GM23248 (cell line): ENCODE measurements at regions not wholly inside any gene's neighbourhood (a gene's known extent, or its start where the extent isn't known, plus 50 kb on each side); places are given as distances from the start of the nearest gene placed in this dataset.

Experiments used
- DNase-seq: peaks from one replicate; pipeline ENCODE4 v3.0.0-alpha.2; 2015
- H2AFZ ChIP-seq: fragments of 200-600 bp; sonication (generic); 2 replicates; pipeline ENCODE4 v1.6.1; 2016; ENCODE audit warnings: antibody characterized with exemption
- H3F3A ChIP-seq: fragments of 200-600 bp; sonication (generic); 2 replicates; pipeline ENCODE4 v1.6.1; 2016; ENCODE audit warnings: mild to moderate bottlenecking, antibody characterized with exemption, mixed run types; ENCODE audit not compliant: insufficient read depth
- H3K27ac ChIP-seq: fragments of 200-600 bp; sonication (generic); 2 replicates; pipeline ENCODE4 v1.5.1; 2016; ENCODE audit warnings: mild to moderate bottlenecking
- H3K27me3 ChIP-seq: fragments of 200-600 bp; sonication (generic); replicated peaks from 2 replicates; pipeline ENCODE4 v1.6.1; 2016; ENCODE audit warnings: mild to moderate bottlenecking; ENCODE audit not compliant: insufficient read depth
- H3K36me3 ChIP-seq: fragments of 200-600 bp; sonication (generic); 2 replicates; pipeline ENCODE4 v1.6.1; 2016; ENCODE audit warnings: low read depth, mild to moderate bottlenecking
- H3K4me1 ChIP-seq: fragments of 200-600 bp; sonication (generic); 2 replicates; pipeline ENCODE4 v1.6.1; 2016; ENCODE audit warnings: mild to moderate bottlenecking; ENCODE audit not compliant: insufficient read depth
- H3K4me2 ChIP-seq: fragments of 200-600 bp; sonication (generic); one replicate; pipeline ENCODE4 v1.6.1; 2016; ENCODE audit warnings: mild to moderate bottlenecking; ENCODE audit not compliant: unreplicated experiment
- H3K4me3 ChIP-seq: fragments of 200-600 bp; sonication (generic); 2 replicates; pipeline ENCODE4 v1.5.1; 2016; ENCODE audit warnings: mild to moderate bottlenecking
- H3K79me2 ChIP-seq: fragments of 200-600 bp; sonication (generic); 2 replicates; pipeline ENCODE4 v1.6.1; 2016; ENCODE audit warnings: mild to moderate bottlenecking; ENCODE audit not compliant: insufficient read depth
- H3K9ac ChIP-seq: fragments of 200-600 bp; sonication (generic); 2 replicates; pipeline ENCODE4 v1.6.1; 2016; ENCODE audit warnings: mild to moderate bottlenecking
- H3K9me2 ChIP-seq: fragments of 200-600 bp; sonication (generic); 2 replicates; pipeline ENCODE4 v1.6.1; 2016; ENCODE audit warnings: mixed run types, mild to moderate bottlenecking, moderate library complexity; ENCODE audit not compliant: insufficient read depth
- H3K9me3 ChIP-seq: fragments of 200-600 bp; sonication (generic); one replicate; pipeline ENCODE4 v1.6.1; 2017; ENCODE audit warnings: low read depth
- H4K20me1 ChIP-seq: fragments of 200-600 bp; sonication (generic); 2 replicates; pipeline ENCODE4 v1.6.0; 2016; ENCODE audit not compliant: insufficient read depth
- EZH2 ChIP-seq: fragments of 200-600 bp; sonication (generic); IDR thresholded peaks from 2 replicates; pipeline ENCODE4 v1.6.1; 2018; ENCODE audit warnings: antibody characterized with exemption, mild to moderate bottlenecking; ENCODE audit not compliant: insufficient read depth, poor library complexity, severe bottlenecking
- EZH2phosphoT487 ChIP-seq: fragments of 200-600 bp; sonication (generic); IDR thresholded peaks from 2 replicates; pipeline ENCODE4 v1.6.1; 2018; ENCODE audit warnings: antibody characterized with exemption, moderate library complexity, mild to moderate bottlenecking, low read depth; ENCODE audit not compliant: insufficient read depth
- WGBS, 2 experiments: methylation state at CpG; one replicate each; pipeline ENCODE4 v1.1.6; 2015 to 2017; ENCODE audit warnings: low lambda C conversion rate in 2 of 2, low coverage in 1 of 2; ENCODE audit errors: missing lambda C conversion rate in 2 of 2; 5-methylcytosine and 5-hydroxymethylcytosine counted together
- in situ Hi-C: fragments of 300-500 bp; cut with MboI; formaldehyde crosslinking; loops from 2 replicates; pipeline ENCODE4 v1.15.0; 2020

DNA sequence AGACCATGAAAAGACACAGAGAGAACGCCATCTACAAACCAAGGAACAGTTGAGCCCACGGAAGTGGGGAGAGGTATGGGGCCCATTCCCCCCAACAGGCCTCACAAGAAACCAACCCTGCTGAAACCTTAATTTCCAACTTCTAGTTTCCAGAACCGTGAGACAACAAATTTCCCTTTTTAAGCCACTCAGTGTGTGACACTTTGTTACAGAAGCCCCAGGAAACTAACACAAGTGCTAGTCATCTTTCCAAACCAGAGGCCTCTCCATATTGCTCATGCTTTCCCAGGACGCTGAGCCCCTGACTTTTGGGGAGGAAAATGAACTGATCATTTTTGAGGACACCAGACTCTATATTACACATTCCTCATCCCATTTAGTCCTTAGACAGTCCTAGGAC, 186.8 kb downstream of the NUFIP1 start:
- WGBS, 2 experiments = 83 to 85% methylated on average over 4 of the region's 4 CpGs
- H3F3A ChIP-seq = no peaks in the 10 kb centered on the region
- H3K9me2 ChIP-seq = no peaks in the 10 kb centered on the region
- H3K4me2 ChIP-seq = no peak overlapping the region
- H2AFZ ChIP-seq = peak overlapping the region; percentile 41; the same call in 1 of the 2 replicates
- peaks cover 8% of the 10 kb centered on the region for H3K4me1 ChIP-seq
- no peak overlapping the region for H3K9ac ChIP-seq
- no peak overlapping the region for H3K4me3 ChIP-seq
- no peaks in the 10 kb centered on the region for H3K9me3 ChIP-seq
- H4K20me1 ChIP-seq = no peaks in the 10 kb centered on the region
- in situ Hi-C loops = no loop called here
- no peak for DNase-seq
- no peaks in the 10 kb centered on the region for H3K36me3 ChIP-seq
- H3K79me2 ChIP-seq = no peaks in the 10 kb centered on the region
- H3K27me3 ChIP-seq = no peaks in the 10 kb centered on the region
- H3K27ac ChIP-seq = no peak overlapping the region
- TF ChIP-seq EZH2phosphoT487 (no peak), EZH2 (no peak)

DNA sequence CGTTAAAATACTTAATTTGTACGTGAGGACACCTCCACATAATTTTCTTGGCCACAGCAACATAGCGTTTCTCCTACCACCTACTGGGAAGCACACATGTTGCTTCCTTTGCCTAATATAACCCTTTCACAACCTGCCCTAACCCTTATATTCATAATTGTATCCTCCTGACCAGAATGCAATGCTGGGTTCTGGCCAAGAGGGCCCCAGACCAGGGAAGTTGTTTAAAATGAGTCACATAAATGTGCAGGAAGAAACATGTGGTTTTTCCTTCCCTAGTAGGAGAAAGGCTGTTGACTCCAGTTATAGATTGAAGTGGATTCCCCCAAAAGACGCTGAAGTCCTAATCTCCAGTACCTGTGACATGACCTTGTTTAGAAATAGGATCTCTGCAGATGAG, 187.3 kb downstream of the NUFIP1 start:
- Histone ChIP-seq H3F3A (no peaks in the 10 kb centered on the region), H3K36me3 (no peaks in the 10 kb centered on the region), H3K9me2 (no peaks in the 10 kb centered on the region), H3K4me1 (peaks cover 8% of the 10 kb centered on the region), H3K9ac (no peak overlapping the region), H3K27me3 (no peaks in the 10 kb centered on the region), H2AFZ (peak overlapping the region; percentile 41; the same call in 1 of the 2 replicates), H4K20me1 (no peaks in the 10 kb centered on the region), H3K4me3 (no peak overlapping the region), H3K27ac (no peak overlapping the region), H3K9me3 (no peaks in the 10 kb centered on the region), H3K4me2 (peak overlapping the region; percentile 17), H3K79me2 (no peaks in the 10 kb centered on the region)
- no peak for TF ChIP-seq EZH2
- no peak for TF ChIP-seq EZH2phosphoT487
- 73 to 74% methylated on average over 4 of the region's 4 CpGs for WGBS, 2 experiments
- in situ Hi-C loops = no loop called here
- DNase-seq = peak; percentile 69

DNA sequence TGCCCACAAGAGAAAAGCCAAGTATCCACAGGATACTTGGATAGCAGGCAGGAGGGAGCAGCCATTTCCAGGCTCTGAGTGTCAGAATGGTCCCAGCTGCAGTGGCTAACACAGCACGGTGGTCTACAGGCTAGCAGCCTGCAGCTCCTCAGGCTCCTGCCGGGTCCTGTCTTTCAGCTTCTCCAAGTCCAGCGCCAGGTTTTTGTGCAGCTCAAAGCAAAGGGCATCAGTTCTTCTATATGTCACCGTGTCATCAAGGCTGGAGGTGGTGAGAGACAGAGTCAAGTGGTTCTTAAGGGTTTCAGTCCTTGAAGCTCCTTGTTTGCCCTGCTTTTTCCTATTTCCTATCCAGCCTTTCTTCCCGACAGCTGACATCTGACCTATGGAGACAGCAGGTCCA, 188.6 kb downstream of the NUFIP1 start:
- Histone ChIP-seq H3K9me2 (no peaks in the 10 kb centered on the region), H3K79me2 (no peaks in the 10 kb centered on the region), H3K27ac (no peak overlapping the region), H3K9me3 (no peaks in the 10 kb centered on the region), H3K4me2 (no peak overlapping the region), H3K4me1 (peaks cover 8% of the 10 kb centered on the region), H3K9ac (no peak overlapping the region), H4K20me1 (no peaks in the 10 kb centered on the region), H3K4me3 (no peak overlapping the region), H3K36me3 (no peaks in the 10 kb centered on the region), H3K27me3 (no peaks in the 10 kb centered on the region), H2AFZ (no peak overlapping the region), H3F3A (no peaks in the 10 kb centered on the region)
- TF ChIP-seq EZH2 = no peak
- no peak for TF ChIP-seq EZH2phosphoT487
- 67 to 70% methylated on average over 5 of the region's 5 CpGs for WGBS, 2 experiments
- in situ Hi-C loops = no loop called here
- no peak for DNase-seq

DNA sequence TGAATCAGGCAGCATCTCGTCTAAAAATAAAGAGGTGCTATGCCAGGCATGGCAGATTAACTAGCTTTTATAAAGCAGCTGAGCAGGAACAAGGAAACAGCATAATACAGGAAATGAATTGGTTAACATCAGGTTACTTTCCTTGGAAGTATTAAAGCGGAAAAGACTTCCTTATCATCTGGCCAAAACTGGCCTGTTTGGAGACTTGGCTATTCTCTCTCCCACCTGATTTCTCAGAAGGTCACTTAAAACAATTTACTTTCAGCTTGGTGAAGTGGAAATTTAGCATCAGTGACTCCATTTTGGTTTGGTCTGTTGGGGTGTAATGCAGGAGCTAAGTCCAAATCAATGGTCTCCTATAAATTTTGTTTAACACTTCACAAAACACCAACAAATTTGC, 191.6 kb downstream of the NUFIP1 start:
- H3K4me1 ChIP-seq = peaks cover 8% of the 10 kb centered on the region
- H3K79me2 ChIP-seq = no peaks in the 10 kb centered on the region
- no peaks in the 10 kb centered on the region for H3K27me3 ChIP-seq
- H4K20me1 ChIP-seq = no peaks in the 10 kb centered on the region
- 96 to 100% methylated on average over 2 of the region's 2 CpGs for WGBS, 2 experiments
- H3K27ac ChIP-seq = no peak overlapping the region
- H3K9me2 ChIP-seq = no peaks in the 10 kb centered on the region
- H2AFZ ChIP-seq = no peak overlapping the region
- H3F3A ChIP-seq = no peaks in the 10 kb centered on the region
- no peak overlapping the region for H3K9ac ChIP-seq
- no peak overlapping the region for H3K4me2 ChIP-seq
- in situ Hi-C loops = no loop called here
- no peak for DNase-seq
- no peaks in the 10 kb centered on the region for H3K36me3 ChIP-seq
- no peak overlapping the region for H3K4me3 ChIP-seq
- no peaks in the 10 kb centered on the region for H3K9me3 ChIP-seq
- TF ChIP-seq EZH2 = no peak
- TF ChIP-seq EZH2phosphoT487 = no peak
